SK-N-MC (cell line): ENCODE measurements at regions not wholly inside any gene's neighbourhood (a gene's known extent, or its start where the extent isn't known, plus 50 kb on each side); places are given as distances from the start of the nearest gene placed in this dataset.
"Not testable (repeated sequence)": the region's sequence is repeated elsewhere in the genome, so short reads cannot be mapped to it uniquely, and the experiment has no call there.

Experiments
- DNase-seq: peaks from one replicate; pipeline ENCODE4 v3.0.0-alpha.2; 2011; ENCODE audit warnings: low read depth, low spot score
- H3K27ac ChIP-seq: fragments of 200-600 bp; sonication (generic); 2 replicates; pipeline ENCODE4 v1.5.1; 2016; ENCODE audit warnings: mixed run types
- H3K36me3 ChIP-seq: fragments of 200-600 bp; sonication (generic); 2 replicates; pipeline ENCODE4 v1.6.1; 2017; ENCODE audit warnings: antibody characterized with exemption, low read length, mixed read lengths; ENCODE audit not compliant: insufficient read depth
- H3K4me3 ChIP-seq: fragments of 200-600 bp; sonication (generic); 2 replicates; pipeline ENCODE4 v1.5.1; 2016
- H3K9ac ChIP-seq: fragments of 200-600 bp; sonication (generic); 2 replicates; pipeline ENCODE4 v1.8.0; 2017; ENCODE audit warnings: mixed run types, mixed read lengths; ENCODE audit not compliant: insufficient read length
- H3K9me3 ChIP-seq: fragments of 200-600 bp; sonication (generic); 2 replicates; pipeline ENCODE4 v1.6.1; 2017; ENCODE audit warnings: low read depth, mild to moderate bottlenecking, antibody characterized with exemption, low read length, moderate library complexity, mixed read lengths
- EZH2 ChIP-seq: fragments of 200-600 bp; sonication (generic); IDR thresholded peaks from one replicate; pipeline ENCODE4 v1.6.1; 2017; ENCODE audit warnings: antibody characterized with exemption
- FOXP2 ChIP-seq: optimal IDR thresholded peaks from 2 replicates; pipeline ENCODE3; 2011; ENCODE audit warnings: mild to moderate bottlenecking, moderate library complexity; ENCODE audit not compliant: insufficient read depth; ENCODE audit errors: extremely low read length, control extremely low read depth
- POLR2AphosphoS5 ChIP-seq: IDR thresholded peaks from 2 replicates; pipeline ENCODE4 v1.6.1; 2012; ENCODE audit warnings: mild to moderate bottlenecking, low read depth, low read length, borderline replicate concordance

GRCh38 chr11:91560434-91560833 lies 664.2 kb upstream of the FAT3 start:
- H3K9me3 ChIP-seq = no peaks in the 10 kb centered on the region
- H3K9ac ChIP-seq = no peak overlapping the region
- TF ChIP-seq EZH2 (no peak), FOXP2 (no peak), POLR2AphosphoS5 (no peak)
- no peak overlapping the region for H3K4me3 ChIP-seq
- H3K36me3 ChIP-seq = no peaks in the 10 kb centered on the region
- no peak for DNase-seq
- H3K27ac ChIP-seq = no peak overlapping the region

- Histone ChIP-seq H3K9me3 (no peaks in the 10 kb centered on the region), H3K9ac (no peak overlapping the region), H3K36me3 (no peaks in the 10 kb centered on the region), H3K27ac (no peak overlapping the region), H3K4me3 (no peak overlapping the region)
- no peak for DNase-seq
- TF ChIP-seq FOXP2 = no peak
- no peak for TF ChIP-seq EZH2
- TF ChIP-seq POLR2AphosphoS5 = no peak
Observed at GRCh38 chr11:91538065-91538464, 686.6 kb upstream of the FAT3 start.

GRCh38 chr11:91536366-91536765 lies 688.3 kb upstream of the FAT3 start:
- DNase-seq = no peak
- Histone ChIP-seq H3K4me3 (no peak overlapping the region), H3K9me3 (no peaks in the 10 kb centered on the region), H3K36me3 (no peaks in the 10 kb centered on the region), H3K9ac (no peak overlapping the region), H3K27ac (no peak overlapping the region)
- TF ChIP-seq FOXP2 = no peak
- no peak for TF ChIP-seq EZH2
- TF ChIP-seq POLR2AphosphoS5 = no peak

- no peaks in the 10 kb centered on the region for H3K9me3 ChIP-seq
- no peak overlapping the region for H3K9ac ChIP-seq
- DNase-seq = no peak
- H3K27ac ChIP-seq = no peak overlapping the region
- TF ChIP-seq FOXP2 = no peak
- no peak for TF ChIP-seq EZH2
- TF ChIP-seq POLR2AphosphoS5 = no peak
- no peaks in the 10 kb centered on the region for H3K36me3 ChIP-seq
- no peak overlapping the region for H3K4me3 ChIP-seq
Observed at GRCh38 chr11:91528965-91529364, 695.7 kb upstream of the FAT3 start.

GRCh38 chr11:91527380-91528030 lies 697.1 kb upstream of the FAT3 start:
- no peaks in the 10 kb centered on the region for H3K36me3 ChIP-seq
- DNase-seq = no peak
- H3K9ac ChIP-seq = no peak overlapping the region
- TF ChIP-seq EZH2 (no peak), POLR2AphosphoS5 (no peak), FOXP2 (no peak)
- no peak overlapping the region for H3K4me3 ChIP-seq
- no peak overlapping the region for H3K27ac ChIP-seq
- no peaks in the 10 kb centered on the region for H3K9me3 ChIP-seq

- Histone ChIP-seq H3K27ac (no peak overlapping the region), H3K4me3 (no peak overlapping the region), H3K9ac (no peak overlapping the region), H3K9me3 (no peaks in the 10 kb centered on the region), H3K36me3 (no peaks in the 10 kb centered on the region)
- no peak for DNase-seq
- TF ChIP-seq EZH2 (no peak), FOXP2 (no peak), POLR2AphosphoS5 (no peak)
Observed at GRCh38 chr11:91513734-91514133, 710.9 kb upstream of the FAT3 start.

- no peaks in the 10 kb centered on the region for H3K9me3 ChIP-seq
- no peak overlapping the region for H3K27ac ChIP-seq
- H3K36me3 ChIP-seq = no peaks in the 10 kb centered on the region
- no peak overlapping the region for H3K4me3 ChIP-seq
- H3K9ac ChIP-seq = no peak overlapping the region
- TF ChIP-seq POLR2AphosphoS5 = no peak
- no peak for TF ChIP-seq FOXP2
- no peak for TF ChIP-seq EZH2
- DNase-seq = no peak
Observed at GRCh38 chr11:91497847-91498246, 726.8 kb upstream of the FAT3 start.

GRCh38 chr11:91495837-91496236 lies 728.8 kb upstream of the FAT3 start:
- H3K9ac ChIP-seq = no peak overlapping the region

GRCh38 chr11:91489989-91490388 lies 734.6 kb upstream of the FAT3 start:
- no peak overlapping the region for H3K27ac ChIP-seq
- TF ChIP-seq EZH2 (no peak), POLR2AphosphoS5 (no peak), FOXP2 (no peak)

More at GRCh38 chr11:91495837-91496236, 728.8 kb upstream of the FAT3 start:
- no peak for DNase-seq
- TF ChIP-seq FOXP2 (no peak), POLR2AphosphoS5 (no peak), EZH2 (no peak)
- Histone ChIP-seq H3K36me3 (no peaks in the 10 kb centered on the region), H3K9me3 (no peaks in the 10 kb centered on the region), H3K27ac (no peak overlapping the region), H3K4me3 (no peak overlapping the region)

GRCh38 chr11:91483956-91484355 lies 740.7 kb upstream of the FAT3 start:
- not testable (repeated sequence) for H3K27ac ChIP-seq, H3K4me3 ChIP-seq, H3K9me3 ChIP-seq, H3K36me3 ChIP-seq, DNase-seq, H3K9ac ChIP-seq

More at GRCh38 chr11:91489989-91490388, 734.6 kb upstream of the FAT3 start:
- H3K9ac ChIP-seq = no peak overlapping the region
- H3K4me3 ChIP-seq = no peak overlapping the region
- no peak for DNase-seq
- no peaks in the 10 kb centered on the region for H3K9me3 ChIP-seq
- no peaks in the 10 kb centered on the region for H3K36me3 ChIP-seq

- DNase-seq, H3K9me3 ChIP-seq, H3K9ac ChIP-seq, H3K36me3 ChIP-seq, H3K4me3 ChIP-seq, H3K27ac ChIP-seq: not testable (repeated sequence)
Observed at GRCh38 chr11:91481875-91482274, 742.7 kb upstream of the FAT3 start.
